ENCODE measurements at regions not wholly inside any gene's neighbourhood (a gene's known extent, or its start where the extent isn't known, plus 50 kb on each side); places are given as distances from the start of the nearest gene placed in this dataset.

DNA sequence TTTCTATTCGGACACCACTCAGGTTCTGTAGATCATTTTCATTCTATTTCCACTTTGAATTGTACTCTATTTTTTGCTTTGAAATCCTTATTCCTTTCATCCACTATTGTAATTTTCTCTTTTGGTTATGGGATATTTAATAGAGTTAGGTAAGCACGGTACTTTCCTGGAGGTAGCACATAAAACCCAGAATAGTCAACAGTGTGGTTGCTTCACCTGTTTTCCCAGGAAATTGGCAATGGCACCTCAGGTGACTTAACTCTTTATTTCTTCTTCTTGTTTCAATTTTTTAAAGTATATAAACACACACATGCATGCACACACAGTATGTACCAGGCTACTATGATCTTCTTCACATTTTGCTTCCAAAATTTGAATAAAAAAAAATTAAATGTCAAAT is 682.0 kb upstream of the TMEFF2 start:
- no peak overlapping the region for H3K4me3 ChIP-seq
- H3K9me3 ChIP-seq, result no peaks in the 10 kb centered on the region
- H3K27me3 ChIP-seq, result peaks cover under 1% of the 10 kb centered on the region
- H3K27ac ChIP-seq, result no peak overlapping the region
- DNase-seq (ENCODE audit: low spot score in 2 of 2), result no peak
- 66% methylated on average over 2 of the region's 2 CpGs for WGBS
- TF ChIP-seq POLR2A (IDR thresholded peaks at IDR 0.05) (no peak), POLR2AphosphoS5 (IDR thresholded peaks at IDR 0.05) (no peak), EP300 (IDR thresholded peaks at IDR 0.05) (no peak)
- TF ChIP-seq, protein P1, sequence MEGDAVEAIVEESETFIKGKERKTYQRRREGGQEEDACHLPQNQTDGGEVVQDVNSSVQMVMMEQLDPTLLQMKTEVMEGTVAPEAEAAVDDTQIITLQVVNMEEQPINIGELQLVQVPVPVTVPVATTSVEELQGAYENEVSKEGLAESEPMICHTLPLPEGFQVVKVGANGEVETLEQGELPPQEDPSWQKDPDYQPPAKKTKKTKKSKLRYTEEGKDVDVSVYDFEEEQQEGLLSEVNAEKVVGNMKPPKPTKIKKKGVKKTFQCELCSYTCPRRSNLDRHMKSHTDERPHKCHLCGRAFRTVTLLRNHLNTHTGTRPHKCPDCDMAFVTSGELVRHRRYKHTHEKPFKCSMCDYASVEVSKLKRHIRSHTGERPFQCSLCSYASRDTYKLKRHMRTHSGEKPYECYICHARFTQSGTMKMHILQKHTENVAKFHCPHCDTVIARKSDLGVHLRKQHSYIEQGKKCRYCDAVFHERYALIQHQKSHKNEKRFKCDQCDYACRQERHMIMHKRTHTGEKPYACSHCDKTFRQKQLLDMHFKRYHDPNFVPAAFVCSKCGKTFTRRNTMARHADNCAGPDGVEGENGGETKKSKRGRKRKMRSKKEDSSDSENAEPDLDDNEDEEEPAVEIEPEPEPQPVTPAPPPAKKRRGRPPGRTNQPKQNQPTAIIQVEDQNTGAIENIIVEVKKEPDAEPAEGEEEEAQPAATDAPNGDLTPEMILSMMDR (IDR thresholded peaks at IDR 0.05), result no peak
- no peaks in the 10 kb centered on the region for H3K36me3 ChIP-seq
- no peaks in the 10 kb centered on the region for H3K4me1 ChIP-seq

DNA sequence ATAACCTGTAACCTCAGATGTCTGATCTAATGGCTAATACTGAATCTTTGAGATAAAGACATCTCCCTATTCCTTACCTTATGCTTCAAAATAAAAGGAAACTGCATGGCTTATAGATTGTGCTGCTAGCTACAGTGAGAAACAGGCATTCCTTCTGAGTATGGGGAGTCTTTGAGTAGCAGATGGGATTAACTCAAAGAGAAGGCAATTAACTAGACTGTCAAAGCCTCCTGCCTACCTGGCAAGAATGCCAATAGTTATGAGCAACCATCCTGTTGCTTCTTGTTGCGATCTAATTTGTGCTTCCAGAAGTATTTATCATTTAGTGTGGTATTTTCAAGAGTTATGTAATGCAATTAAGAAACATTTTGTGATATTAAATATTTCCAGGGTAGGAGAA is 660.0 kb upstream of the TMEFF2 start:
- no peak for DNase-seq (ENCODE audit: low spot score in 2 of 2)
- WGBS, result 50% methylated on average over 1 of the region's 1 CpG
- Histone ChIP-seq H3K4me1 (no peaks in the 10 kb centered on the region), H3K36me3 (no peaks in the 10 kb centered on the region), H3K9me3 (no peaks in the 10 kb centered on the region), H3K27me3 (no peaks in the 10 kb centered on the region), H3K4me3 (no peak overlapping the region), H3K27ac (no peak overlapping the region)
- TF ChIP-seq POLR2AphosphoS5 (IDR thresholded peaks at IDR 0.05) (no peak), POLR2A (IDR thresholded peaks at IDR 0.05) (no peak), EP300 (IDR thresholded peaks at IDR 0.05) (no peak)
- TF ChIP-seq, protein P1 (IDR thresholded peaks at IDR 0.05), result no peak

DNA sequence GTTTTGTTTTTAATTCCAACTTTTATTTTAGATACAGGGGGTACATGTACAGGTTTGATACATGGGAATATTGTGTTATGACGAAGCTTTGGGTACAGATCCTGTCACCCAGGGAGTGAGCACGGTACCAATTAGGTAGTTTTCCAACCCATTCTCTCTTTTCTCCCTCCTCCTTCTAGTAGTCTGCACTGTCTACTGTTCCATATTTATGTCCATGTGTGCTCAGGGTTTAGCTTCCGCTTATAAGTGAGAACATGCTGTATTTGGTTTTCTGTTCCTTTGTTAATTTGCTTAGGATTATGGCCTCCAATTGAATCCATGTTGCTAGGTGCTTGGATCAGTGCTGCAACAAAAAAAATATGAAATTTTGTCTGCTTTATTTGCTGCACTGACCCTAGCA is 659.3 kb upstream of the TMEFF2 start:
- Histone ChIP-seq H3K9me3 (no peaks in the 10 kb centered on the region), H3K27ac (no peak overlapping the region), H3K4me3 (no peak overlapping the region), H3K27me3 (no peaks in the 10 kb centered on the region), H3K4me1 (no peaks in the 10 kb centered on the region), H3K36me3 (no peaks in the 10 kb centered on the region)
- no peak for TF ChIP-seq POLR2A (IDR thresholded peaks at IDR 0.05)
- no peak for DNase-seq (ENCODE audit: low spot score in 2 of 2)
- WGBS, result 79% methylated on average over 3 of the region's 3 CpGs

DNA sequence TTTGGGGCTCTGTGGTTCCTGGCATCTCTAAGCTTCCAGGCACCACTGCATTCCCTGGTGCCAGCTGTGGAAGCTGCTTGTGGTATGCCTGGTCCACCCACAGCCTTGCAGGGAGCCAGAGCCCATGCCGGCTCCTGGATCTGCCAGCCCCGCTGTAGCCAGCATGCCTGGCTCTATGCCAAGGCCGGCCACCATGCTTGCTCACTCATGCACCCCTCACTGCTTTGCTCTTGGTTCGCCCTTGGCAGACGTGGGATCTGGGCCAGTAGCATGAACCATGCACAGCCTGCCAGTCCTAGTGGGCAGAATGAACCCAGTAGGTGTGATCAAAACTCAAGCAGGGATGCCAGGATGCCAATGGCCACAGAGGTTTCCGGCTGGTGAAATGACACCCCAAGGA is 634.2 kb upstream of the TMEFF2 start:
- Histone ChIP-seq H3K9me3 (no peaks in the 10 kb centered on the region), H3K36me3 (no peaks in the 10 kb centered on the region), H3K4me3 (no peak overlapping the region), H3K27ac (no peak overlapping the region), H3K4me1 (no peaks in the 10 kb centered on the region), H3K27me3 (no peaks in the 10 kb centered on the region)
- TF ChIP-seq, protein P1 (IDR thresholded peaks at IDR 0.05), result no peak
- no peak for TF ChIP-seq POLR2AphosphoS5 (IDR thresholded peaks at IDR 0.05)
- no peak for TF ChIP-seq POLR2A (IDR thresholded peaks at IDR 0.05)
- no peak for TF ChIP-seq EP300 (IDR thresholded peaks at IDR 0.05)
- peak in 1 of 2 donors; percentile 48 for DNase-seq (ENCODE audit: low spot score in 2 of 2)
- WGBS, result 96% methylated on average over 6 of the region's 6 CpGs

DNA sequence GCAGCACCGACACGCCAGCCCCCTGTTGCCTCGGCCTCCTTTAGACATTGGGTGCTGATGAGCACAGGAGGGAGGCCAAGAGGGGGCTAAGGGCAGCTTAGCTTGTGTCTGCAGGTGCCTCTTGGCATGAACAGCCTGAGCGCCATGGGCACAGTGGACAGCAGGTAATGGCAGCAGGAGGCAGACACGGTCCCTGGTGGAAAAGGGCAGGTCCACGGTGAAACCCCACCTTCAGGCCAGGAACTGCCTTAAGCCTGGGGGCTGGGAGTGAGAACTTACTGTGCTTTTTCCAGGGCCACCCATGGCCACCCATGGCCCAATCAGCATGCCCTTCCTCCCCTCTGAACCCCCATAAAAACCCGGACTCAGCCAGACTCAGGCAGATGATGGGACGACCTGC is 633.4 kb upstream of the TMEFF2 start:
- 79% methylated on average over 3 of the region's 8 CpGs for WGBS
- Histone ChIP-seq H3K27ac (no peak overlapping the region), H3K4me1 (no peaks in the 10 kb centered on the region), H3K4me3 (no peak overlapping the region), H3K36me3 (no peaks in the 10 kb centered on the region), H3K27me3 (no peaks in the 10 kb centered on the region), H3K9me3 (no peaks in the 10 kb centered on the region)
- no peak for DNase-seq (ENCODE audit: low spot score in 2 of 2)
- TF ChIP-seq POLR2A (IDR thresholded peaks at IDR 0.05), result no peak
- TF ChIP-seq EP300 (IDR thresholded peaks at IDR 0.05), result no peak
- TF ChIP-seq, protein P1 (IDR thresholded peaks at IDR 0.05), result no peak
- no peak for TF ChIP-seq POLR2AphosphoS5 (IDR thresholded peaks at IDR 0.05)

DNA sequence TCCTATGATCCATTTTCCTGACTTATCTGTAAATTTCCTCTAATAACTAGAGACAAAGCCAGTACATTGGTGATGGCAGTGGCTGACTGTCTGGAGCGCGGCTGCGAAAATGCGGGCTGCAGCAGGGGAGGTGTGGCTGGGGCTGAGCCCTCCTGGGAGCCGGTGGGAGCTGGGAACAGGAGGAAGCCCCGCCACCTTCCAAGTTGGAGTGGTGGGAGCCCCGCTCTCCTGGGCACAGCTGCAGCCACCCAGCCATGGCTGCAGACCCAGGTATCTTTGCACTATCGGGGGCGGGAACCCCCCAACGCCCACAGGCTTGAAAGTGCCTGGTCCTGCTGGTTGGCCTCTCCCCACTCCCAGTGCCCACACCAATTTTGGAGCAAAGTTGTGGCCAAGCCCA is 633.0 kb upstream of the TMEFF2 start:
- no peak overlapping the region for H3K27ac ChIP-seq
- 93% methylated on average over 9 of the region's 10 CpGs for WGBS
- H3K9me3 ChIP-seq, result no peaks in the 10 kb centered on the region
- DNase-seq (ENCODE audit: low spot score in 2 of 2), result peak in 1 of 2 donors; percentile 48
- H3K36me3 ChIP-seq, result no peaks in the 10 kb centered on the region
- H3K27me3 ChIP-seq, result no peaks in the 10 kb centered on the region
- TF ChIP-seq, protein P1 (IDR thresholded peaks at IDR 0.05), result no peak
- TF ChIP-seq POLR2AphosphoS5 (IDR thresholded peaks at IDR 0.05), result no peak
- TF ChIP-seq EP300 (IDR thresholded peaks at IDR 0.05), result no peak
- no peaks in the 10 kb centered on the region for H3K4me1 ChIP-seq
- no peak overlapping the region for H3K4me3 ChIP-seq

Measured in suprapubic skin (tissue), 4 donors.